ENCODE measurements at regions not wholly inside any gene's neighbourhood (a gene's known extent, or its start where the extent isn't known, plus 50 kb on each side); places are given as distances from the start of the nearest gene placed in this dataset.

DNA sequence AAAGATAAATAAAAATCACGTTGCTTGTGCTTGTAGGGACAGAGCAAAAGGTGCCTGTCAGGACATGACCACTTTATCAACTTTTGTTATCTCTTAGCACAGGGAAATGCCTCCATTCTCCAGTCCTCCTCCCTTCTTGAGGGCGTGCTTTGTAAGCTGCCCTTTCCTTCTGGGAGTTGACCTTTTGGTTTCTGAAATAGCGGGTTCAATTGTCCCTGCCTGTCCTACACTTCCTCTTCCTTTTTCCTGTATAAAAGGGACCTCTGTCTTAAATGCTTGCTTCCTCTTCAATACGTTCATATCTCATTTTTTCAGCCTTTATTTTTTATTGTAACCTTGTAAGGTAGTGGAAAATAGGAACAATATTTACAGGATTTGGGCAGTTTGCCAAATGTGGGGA, 153.5 kb downstream of the SH3BGRL start:
- TF ChIP-seq CTCF (IDR thresholded peaks at IDR 0.05) = no peak
- TF ChIP-seq POLR2A (IDR thresholded peaks at IDR 0.05) = no peak
